ENCODE measurements at regions not wholly inside any gene's neighbourhood (a gene's known extent, or its start where the extent isn't known, plus 50 kb on each side); places are given as distances from the start of the nearest gene placed in this dataset.
"Not testable (repeated sequence)": the region's sequence is repeated elsewhere in the genome, so short reads cannot be mapped to it uniquely, and the experiment has no call there.

GRCh38 chr17:78299049-78299448, 60.8 kb downstream of the SOCS3 start:
- Mint-ChIP-seq H3K27ac (ENCODE audit: unreplicated experiment) (no peak overlapping the region), H3K4me1 (ENCODE audit: unreplicated experiment) (peaks cover 5% of the 10 kb centered on the region), H3K4me3 (ENCODE audit: unreplicated experiment) (no peak overlapping the region), H3K36me3 (ENCODE audit: low read depth, unreplicated experiment) (no peaks in the 10 kb centered on the region), H3K27me3 (ENCODE audit: unreplicated experiment) (peaks cover 5% of the 10 kb centered on the region), H3K9me3 (ENCODE audit: unreplicated experiment) (no peaks in the 10 kb centered on the region)
- DNase-seq (ENCODE audit: low spot score): no peak
- TF ChIP-seq CTCF (IDR thresholded peaks at IDR 0.05; ENCODE audit: unreplicated experiment): no peak

- DNase-seq (ENCODE audit: low spot score): no peak
- Mint-ChIP-seq H3K9me3 (ENCODE audit: unreplicated experiment) (no peaks in the 10 kb centered on the region), H3K4me1 (ENCODE audit: unreplicated experiment) (peaks cover 3% of the 10 kb centered on the region), H3K36me3 (ENCODE audit: low read depth, unreplicated experiment) (no peaks in the 10 kb centered on the region), H3K27me3 (ENCODE audit: unreplicated experiment) (peaks cover 2% of the 10 kb centered on the region), H3K27ac (ENCODE audit: unreplicated experiment) (no peak overlapping the region), H3K4me3 (ENCODE audit: unreplicated experiment) (no peak overlapping the region)
- no peak for TF ChIP-seq CTCF (IDR thresholded peaks at IDR 0.05; ENCODE audit: unreplicated experiment)
Measured at GRCh38 chr17:78294776-78295175, 63.3 kb downstream of the TMEM235 start.

GRCh38 chr17:78294356-78294755, 62.9 kb downstream of the TMEM235 start:
- no peak for DNase-seq (ENCODE audit: low spot score)
- H3K4me3 Mint-ChIP-seq (ENCODE audit: unreplicated experiment): no peak overlapping the region
- H3K4me1 Mint-ChIP-seq (ENCODE audit: unreplicated experiment): peaks cover 3% of the 10 kb centered on the region
- TF ChIP-seq CTCF (IDR thresholded peaks at IDR 0.05; ENCODE audit: unreplicated experiment): no peak
- peaks cover 2% of the 10 kb centered on the region for H3K27me3 Mint-ChIP-seq (ENCODE audit: unreplicated experiment)
- H3K36me3 Mint-ChIP-seq (ENCODE audit: low read depth, unreplicated experiment): no peaks in the 10 kb centered on the region
- no peak overlapping the region for H3K27ac Mint-ChIP-seq (ENCODE audit: unreplicated experiment)
- no peaks in the 10 kb centered on the region for H3K9me3 Mint-ChIP-seq (ENCODE audit: unreplicated experiment)

- not testable (repeated sequence) for DNase-seq (ENCODE audit: low spot score); H3K36me3 Mint-ChIP-seq (ENCODE audit: low read depth, unreplicated experiment); H3K27ac Mint-ChIP-seq (ENCODE audit: unreplicated experiment); H3K27me3 Mint-ChIP-seq (ENCODE audit: unreplicated experiment); H3K4me3 Mint-ChIP-seq (ENCODE audit: unreplicated experiment); H3K9me3 Mint-ChIP-seq (ENCODE audit: unreplicated experiment); H3K4me1 Mint-ChIP-seq (ENCODE audit: unreplicated experiment)
Measured at GRCh38 chr17:78293151-78293550, 61.7 kb downstream of the TMEM235 start.

GRCh38 chr17:78291944-78292910, 60.8 kb downstream of the TMEM235 start:
- DNase-seq (ENCODE audit: low spot score): no peak
- no peaks in the 10 kb centered on the region for H3K9me3 Mint-ChIP-seq (ENCODE audit: unreplicated experiment)

More at GRCh38 chr17:78291944-78292910, 60.8 kb downstream of the TMEM235 start:
- Mint-ChIP-seq H3K4me3 (ENCODE audit: unreplicated experiment) (no peak overlapping the region), H3K4me1 (ENCODE audit: unreplicated experiment) (peaks cover 3% of the 10 kb centered on the region), H3K36me3 (ENCODE audit: low read depth, unreplicated experiment) (no peaks in the 10 kb centered on the region), H3K27me3 (ENCODE audit: unreplicated experiment) (peaks cover 2% of the 10 kb centered on the region), H3K27ac (ENCODE audit: unreplicated experiment) (no peak overlapping the region)
- no peak for TF ChIP-seq CTCF (IDR thresholded peaks at IDR 0.05; ENCODE audit: unreplicated experiment)
